HCT116 (cell line): ENCODE measurements at regions not wholly inside any gene's neighbourhood (a gene's known extent, or its start where the extent isn't known, plus 50 kb on each side); places are given as distances from the start of the nearest gene placed in this dataset.

ENCODE experiments used
- ATAC-seq: fragments of 200-7000 bp; cut with Tn5 transposase; 2 replicates; pipeline ENCODE4 v1.9.1; 2020; ENCODE audit warnings: mild to moderate bottlenecking, moderate library complexity
- BruUV-seq: library from RNA; stranded (reverse); fragments of 400-500 nt; replicated peaks from 2 replicates; lab custom pipeline; 2021; lab: Mats Ljungman, UMichigan
- CTCF ChIA-PET: fragments of 300-600 bp; sonication (Branson Sonifier 250); formaldehyde crosslinking; loops from one replicate; lab custom pipeline; 2021; ENCODE audit warnings: antibody characterized with exemption; lab: Charles Lee
- POLR2A ChIA-PET: fragments of 300-600, 350-600 bp; sonication (Branson Sonifier 250); formaldehyde crosslinking; loops from one replicate; lab custom pipeline; 2021; ENCODE audit warnings: antibody characterized with exemption; lab: Charles Lee
- RAD21 ChIA-PET, 2 experiments: fragments of 300-600 bp; sonication (Branson Sonifier 250); formaldehyde crosslinking; loops; one replicate each; lab custom pipeline; 2023; ENCODE audit warnings: low total read pairs in 2 of 2; ENCODE audit not compliant: uncharacterized antibody in 2 of 2, unreplicated experiment in 2 of 2, low non-redundant PET in 1 of 2; lab: Charles Lee
- DNase-seq: peaks from one replicate; pipeline ENCODE4 v3.0.0-alpha.2; 2010; ENCODE audit warnings: low read depth, low spot score
- H2AFZ ChIP-seq: fragments of 200-600 bp; shearing (Covaris generic), sonication (generic); 2 replicates; pipeline ENCODE4 v1.6.1; 2017; ENCODE audit warnings: low read depth, mixed run types, mixed read lengths, antibody characterized with exemption, low read length; ENCODE audit not compliant: poor library complexity, severe bottlenecking
- H3K27ac ChIP-seq: 2 replicates; pipeline ENCODE4 v1.5.1; 2012; ENCODE audit warnings: low read depth, low read length
- H3K27me3 ChIP-seq: fragments of 200-600 bp; sonication (generic); 2 replicates; pipeline ENCODE4 v1.6.1; 2016; ENCODE audit warnings: mixed run types, low read length, mixed read lengths; ENCODE audit not compliant: insufficient read depth
- H3K36me3 ChIP-seq, 2 experiments: fragments of 200-500 bp in 1 of 2; fragments of 200-600 bp in 1 of 2; sonication (Bioruptor generic) in 1 of 2; sonication (generic) in 1 of 2; 2 replicates each; pipeline versions ENCODE4 v1.5.1 to v1.6.1; 2014 to 2016; ENCODE audit warnings: low read length in 2 of 2, inconsistent platforms in 1 of 2, mixed read lengths in 1 of 2, mixed run types in 1 of 2; ENCODE audit not compliant: insufficient read depth in 2 of 2, control insufficient read depth in 1 of 2
- H3K4me1 ChIP-seq, 2 experiments: fragments of 200-600 bp in 1 of 2; sonication (generic) in 1 of 2; 2 replicates each; pipeline versions ENCODE4 v1.5.1 to v1.6.1; 2012 to 2017; ENCODE audit warnings: low read length in 2 of 2, inconsistent platforms in 1 of 2, mild to moderate bottlenecking in 1 of 2, mixed read lengths in 1 of 2, mixed run types in 1 of 2, moderate library complexity in 1 of 2; ENCODE audit not compliant: insufficient read depth in 2 of 2, control insufficient read depth in 1 of 2
- H3K4me2 ChIP-seq: fragments of 200-600 bp; sonication (generic); 2 replicates; pipeline ENCODE4 v1.6.1; 2017; ENCODE audit warnings: mixed run types, low read length, mixed read lengths
- H3K4me3 ChIP-seq, 2 experiments: fragments of 200-600 bp in 1 of 2; sonication (generic) in 1 of 2; replicated peaks in 1 of 2; 2 replicates each; pipeline ENCODE4 v1.5.1; 2011 to 2016; ENCODE audit warnings: low read length in 2 of 2, control low read depth in 1 of 2, low read depth in 1 of 2, mild to moderate bottlenecking in 1 of 2, mixed read lengths in 1 of 2, mixed run types in 1 of 2
- H3K79me2 ChIP-seq: fragments of 200-600 bp; sonication (generic); 2 replicates; pipeline ENCODE4 v1.6.1; 2017; ENCODE audit warnings: mild to moderate bottlenecking, mixed run types, low read length, moderate library complexity, mixed read lengths; ENCODE audit not compliant: insufficient read depth
- H3K9ac ChIP-seq: fragments of 200-600 bp; sonication (generic); 2 replicates; pipeline ENCODE4 v1.6.1; 2016; ENCODE audit warnings: low read length, mixed read lengths
- H3K9me2 ChIP-seq: fragments of 200-600 bp; sonication (generic), shearing (Covaris generic); 2 replicates; pipeline ENCODE4 v1.6.1; 2017; ENCODE audit warnings: mixed run types, mild to moderate bottlenecking, moderate library complexity; ENCODE audit not compliant: insufficient read depth
- H3K9me3 ChIP-seq, 2 experiments: fragments of 200-500 bp in 1 of 2; fragments of 200-600 bp in 1 of 2; sonication (Bioruptor generic) in 1 of 2; sonication (generic) in 1 of 2; 2 replicates each; pipeline ENCODE4 v1.6.1; 2014 to 2017; ENCODE audit warnings: low read length in 2 of 2, mixed read lengths in 2 of 2, inconsistent platforms in 1 of 2, low read depth in 1 of 2, mild to moderate bottlenecking in 1 of 2, mixed run types in 1 of 2, moderate library complexity in 1 of 2; ENCODE audit not compliant: control insufficient read depth in 1 of 2, insufficient read depth in 1 of 2
- H4K20me1 ChIP-seq: fragments of 200-600 bp; sonication (generic), shearing (Covaris generic); 2 replicates; pipeline ENCODE4 v1.6.1; 2017; ENCODE audit warnings: mixed run types, mild to moderate bottlenecking, moderate library complexity; ENCODE audit not compliant: insufficient read depth
- ATF3 ChIP-seq: IDR thresholded peaks from 2 replicates; pipeline ENCODE4 v1.6.1; 2012
- CBX3 ChIP-seq: IDR thresholded peaks from 2 replicates; pipeline ENCODE4 v1.6.1; 2012; ENCODE audit warnings: low read depth
- CEBPB ChIP-seq: IDR thresholded peaks from 2 replicates; pipeline ENCODE4 v1.6.1; 2012; ENCODE audit warnings: low read depth
- EGR1 ChIP-seq: IDR thresholded peaks from 2 replicates; pipeline ENCODE4 v1.6.1; 2012; ENCODE audit warnings: low read depth
- ELF1 ChIP-seq: IDR thresholded peaks from 2 replicates; pipeline ENCODE4 v1.6.1; 2012; ENCODE audit warnings: low read depth, borderline replicate concordance
- EZH2 ChIP-seq: fragments of 200-600 bp; sonication (generic); IDR thresholded peaks from 2 replicates; pipeline ENCODE4 v1.6.1; 2017; ENCODE audit warnings: antibody characterized with exemption, mixed run types
- EZH2phosphoT487 ChIP-seq: fragments of 200-600 bp; IDR thresholded peaks from 2 replicates; pipeline ENCODE4 v1.6.1; 2018; ENCODE audit warnings: antibody characterized with exemption, borderline replicate concordance
- JUND ChIP-seq: IDR thresholded peaks from 2 replicates; pipeline ENCODE4 v1.6.1; 2012
- MAX ChIP-seq: IDR thresholded peaks from 2 replicates; pipeline ENCODE4 v1.6.1; 2012
- POLR2AphosphoS5 ChIP-seq: IDR thresholded peaks from 2 replicates; pipeline ENCODE4 v1.6.1; 2011; ENCODE audit warnings: mild to moderate bottlenecking, low read depth, low read length, moderate library complexity
- RAD21 ChIP-seq: IDR thresholded peaks from 2 replicates; pipeline ENCODE4 v1.6.1; 2012; ENCODE audit warnings: low read depth, mild to moderate bottlenecking
- REST ChIP-seq: IDR thresholded peaks from 2 replicates; pipeline ENCODE4 v1.6.1; 2012; ENCODE audit warnings: low read depth
- SRF ChIP-seq: IDR thresholded peaks from 2 replicates; pipeline ENCODE4 v1.6.1; 2012; ENCODE audit warnings: low read depth
- TCF7L2 ChIP-seq: IDR thresholded peaks from 2 replicates; pipeline ENCODE4 v1.7.0; 2011; ENCODE audit warnings: borderline replicate concordance, inconsistent platforms; ENCODE audit not compliant: insufficient read depth, insufficient read length; ENCODE audit errors: extremely low read depth
- ZBTB33 ChIP-seq: IDR thresholded peaks from 2 replicates; pipeline ENCODE4 v1.6.1; 2011; ENCODE audit warnings: mild to moderate bottlenecking, low read length, moderate library complexity; ENCODE audit not compliant: insufficient replicate concordance; ENCODE audit errors: extremely low read depth
- ZFX ChIP-seq: fragments of 450-650 bp; IDR thresholded peaks from 2 replicates; pipeline ENCODE4 v1.6.1; 2017
- ZNF274 ChIP-seq: fragments of 200-500 bp; sonication (Bioruptor generic); IDR thresholded peaks from 2 replicates; pipeline ENCODE4 v1.6.1; 2014; ENCODE audit warnings: mild to moderate bottlenecking, low read depth, low read length, inconsistent platforms
- intact Hi-C: fragments of 100-400 bp; cut with micrococcal nuclease; formaldehyde crosslinking; loops from 2 replicates; pipeline ENCODE4 v1.10.0; 2022

- ATAC-seq = no peak
- H3K9me2 ChIP-seq = no peaks in the 10 kb centered on the region
- TF ChIP-seq ZBTB33 (no peak), EGR1 (no peak), RAD21 (no peak), POLR2AphosphoS5 (no peak), JUND (no peak), TCF7L2 (no peak), SRF (no peak), EZH2phosphoT487 (no peak), MAX (no peak)
- TF ChIP-seq, all 23 proteins: peak for 0
- no peaks in the 10 kb centered on the region for H4K20me1 ChIP-seq
- no TSS peak for BruUV-seq
- no peak overlapping the region for H3K4me3 ChIP-seq
- H3K36me3 ChIP-seq = no peaks in the 10 kb centered on the region
- H3K9me3 ChIP-seq = no peaks in the 10 kb centered on the region
- intact Hi-C loops = no loop called here
- ChIA-PET CTCF (no interaction called here), RAD21 (no interaction called here), POLR2A (no interaction called here)
- H3K27ac ChIP-seq = no peak overlapping the region
- H2AFZ ChIP-seq = no peak overlapping the region
- no peak overlapping the region for H3K9ac ChIP-seq
- H3K27me3 ChIP-seq = no peaks in the 10 kb centered on the region
- DNase-seq = no peak
- H3K4me1 ChIP-seq = no peaks in the 10 kb centered on the region
- H3K4me2 ChIP-seq = no peak overlapping the region
- H3K79me2 ChIP-seq = no peaks in the 10 kb centered on the region
These were observed 52.6 kb upstream of the RBPJ start for GRCh38 chr4:26268246-26268645.

- DNase-seq = no peak
- Histone ChIP-seq H4K20me1 (no peaks in the 10 kb centered on the region), H3K9ac (no peak overlapping the region), H3K27ac (no peak overlapping the region), H3K9me3 (no peaks in the 10 kb centered on the region), H3K9me2 (no peaks in the 10 kb centered on the region), H3K79me2 (no peaks in the 10 kb centered on the region), H3K4me2 (no peak overlapping the region), H3K27me3 (no peaks in the 10 kb centered on the region), H2AFZ (no peak overlapping the region), H3K36me3 (no peaks in the 10 kb centered on the region), H3K4me3 (no peak overlapping the region), H3K4me1 (no peaks in the 10 kb centered on the region)
- BruUV-seq = no TSS peak
- ChIA-PET CTCF (no interaction called here), RAD21 (no interaction called here), POLR2A (no interaction called here)
- ATAC-seq = no peak
- intact Hi-C loops = no loop called here
- TF ChIP-seq CEBPB (no peak), TCF7L2 (no peak), POLR2AphosphoS5 (no peak), ATF3 (no peak), ZNF274 (no peak), CBX3 (no peak), REST (no peak), EZH2phosphoT487 (no peak), EZH2 (no peak), ZFX (no peak), JUND (no peak), ELF1 (no peak)
These were observed 51.8 kb upstream of the RBPJ start for GRCh38 chr4:26269038-26269437.
